SH-SY5Y (cell line): ENCODE measurements at regions not wholly inside any gene's neighbourhood (a gene's known extent, or its start where the extent isn't known, plus 50 kb on each side); places are given as distances from the start of the nearest gene placed in this dataset.

Experiments
- GATA2 ChIP-seq: IDR thresholded peaks from 2 replicates; pipeline ENCODE4 v1.6.1; 2011; ENCODE audit warnings: mild to moderate bottlenecking, low read depth, low read length
- GATA3 ChIP-seq: IDR thresholded peaks from 2 replicates; pipeline ENCODE4 v1.6.1; 2011; ENCODE audit warnings: low read depth, mild to moderate bottlenecking, low read length, moderate library complexity

- TF ChIP-seq GATA2 (no peak), GATA3 (no peak)
These were observed 160.1 kb upstream of the NECTIN1 start for GRCh38 chr11:119889111-119889510.
